ENCODE measurements at regions not wholly inside any gene's neighbourhood (a gene's known extent, or its start where the extent isn't known, plus 50 kb on each side); places are given as distances from the start of the nearest gene placed in this dataset.

GRCh38 chr12:98179151-98179550 lies 336.2 kb upstream of the TMPO start:
- Histone ChIP-seq H4K20me1 (replicated peaks; ENCODE audit: control insufficient read depth, insufficient read depth, low read length) (no peaks in the 10 kb centered on the region), H2AFZ (ENCODE audit: low read depth, low read length) (no peak overlapping the region), H3K79me2 (ENCODE audit: control insufficient read depth, insufficient read depth, low read length) (no peaks in the 10 kb centered on the region), H3K9ac (ENCODE audit: insufficient read depth in 1 of 2, low read depth in 2 of 2, low read length in 2 of 2) (no peak overlapping the region), H3K27me3 (ENCODE audit: control insufficient read depth in 2 of 2, insufficient read depth in 2 of 2, low read length in 2 of 2) (no peaks in the 10 kb centered on the region), H3K27ac (ENCODE audit: extremely low read depth, low read depth, low read length) (no peak overlapping the region), H3K4me2 (ENCODE audit: insufficient read depth, low read length) (no peak overlapping the region), H3K4me3 (no peak overlapping the region), H3K4me1 (replicated peaks in 1 of 2; ENCODE audit: control insufficient read depth in 2 of 2, insufficient read depth in 2 of 2, low read length in 2 of 2) (no peaks in the 10 kb centered on the region), H3K9me1 (ENCODE audit: control insufficient read depth, insufficient read depth, low read length) (no peaks in the 10 kb centered on the region), H3K9me3 (replicated peaks; ENCODE audit: control insufficient read depth, insufficient read depth, low read depth, low read length) (no peaks in the 10 kb centered on the region; the same call in 1 of the 2 replicates), H3K36me3 (ENCODE audit: control insufficient read depth, insufficient read depth, low read length) (no peaks in the 10 kb centered on the region)
- no peak for TF ChIP-seq BCLAF1 (IDR thresholded peaks at IDR 0.05; ENCODE audit: borderline replicate concordance in 1 of 2, control insufficient read depth in 1 of 2, low read depth in 2 of 2, low read length in 1 of 2)
- TF ChIP-seq CHD2 (IDR thresholded peaks at IDR 0.05; ENCODE audit: low read depth, low read length): no peak
- TF ChIP-seq, protein P1, sequence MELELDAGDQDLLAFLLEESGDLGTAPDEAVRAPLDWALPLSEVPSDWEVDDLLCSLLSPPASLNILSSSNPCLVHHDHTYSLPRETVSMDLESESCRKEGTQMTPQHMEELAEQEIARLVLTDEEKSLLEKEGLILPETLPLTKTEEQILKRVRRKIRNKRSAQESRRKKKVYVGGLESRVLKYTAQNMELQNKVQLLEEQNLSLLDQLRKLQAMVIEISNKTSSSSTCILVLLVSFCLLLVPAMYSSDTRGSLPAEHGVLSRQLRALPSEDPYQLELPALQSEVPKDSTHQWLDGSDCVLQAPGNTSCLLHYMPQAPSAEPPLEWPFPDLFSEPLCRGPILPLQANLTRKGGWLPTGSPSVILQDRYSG (tag; conservative IDR thresholded peaks at IDR 0.05; ENCODE audit: low read depth): no peak
- TF ChIP-seq ZNF121 (CRISPR knock-in tag; conservative IDR thresholded peaks at IDR 0.05): no peak
- DNase-seq (ENCODE audit: extremely low read depth in 1 of 4, low spot score in 3 of 4) (no peak), ATAC-seq (no peak), FAIRE-seq (no peak)
- BruUV-seq (replicated peaks): no TSS peak
- intact Hi-C loops (cut with micrococcal nuclease) (no loop called here), in situ Hi-C loops (cut with MboI) (no loop called here)
- POLR2A ChIA-PET: no interaction called here
- CTCF ChIA-PET (ENCODE audit: low intra/inter-chr PET ratio): no interaction called here

Data from K562 (cell line).